ENCODE measurements at regions not wholly inside any gene's neighbourhood (a gene's known extent, or its start where the extent isn't known, plus 50 kb on each side); places are given as distances from the start of the nearest gene placed in this dataset.

GRCh38 chr6:26220145-26220970, 133.1 kb downstream of the HFE start:
- H3K4me3 ChIP-seq (ENCODE audit: low read depth, low read length) = no peak overlapping the region
- ChIA-PET CTCF (interaction anchor here (1.0 kb wide), 1 partner anchor 375 kb away, joined by 3 read pairs; no protein-coding TSS in a partner anchor), POLR2A (no interaction called here)
- no peak for DNase-seq (ENCODE audit: low read depth, low spot score)
- TF ChIP-seq, protein P1, sequence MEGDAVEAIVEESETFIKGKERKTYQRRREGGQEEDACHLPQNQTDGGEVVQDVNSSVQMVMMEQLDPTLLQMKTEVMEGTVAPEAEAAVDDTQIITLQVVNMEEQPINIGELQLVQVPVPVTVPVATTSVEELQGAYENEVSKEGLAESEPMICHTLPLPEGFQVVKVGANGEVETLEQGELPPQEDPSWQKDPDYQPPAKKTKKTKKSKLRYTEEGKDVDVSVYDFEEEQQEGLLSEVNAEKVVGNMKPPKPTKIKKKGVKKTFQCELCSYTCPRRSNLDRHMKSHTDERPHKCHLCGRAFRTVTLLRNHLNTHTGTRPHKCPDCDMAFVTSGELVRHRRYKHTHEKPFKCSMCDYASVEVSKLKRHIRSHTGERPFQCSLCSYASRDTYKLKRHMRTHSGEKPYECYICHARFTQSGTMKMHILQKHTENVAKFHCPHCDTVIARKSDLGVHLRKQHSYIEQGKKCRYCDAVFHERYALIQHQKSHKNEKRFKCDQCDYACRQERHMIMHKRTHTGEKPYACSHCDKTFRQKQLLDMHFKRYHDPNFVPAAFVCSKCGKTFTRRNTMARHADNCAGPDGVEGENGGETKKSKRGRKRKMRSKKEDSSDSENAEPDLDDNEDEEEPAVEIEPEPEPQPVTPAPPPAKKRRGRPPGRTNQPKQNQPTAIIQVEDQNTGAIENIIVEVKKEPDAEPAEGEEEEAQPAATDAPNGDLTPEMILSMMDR (IDR thresholded peaks at IDR 0.05; ENCODE audit: insufficient read depth, low read length, missing control alignments) = no peak

DNA sequence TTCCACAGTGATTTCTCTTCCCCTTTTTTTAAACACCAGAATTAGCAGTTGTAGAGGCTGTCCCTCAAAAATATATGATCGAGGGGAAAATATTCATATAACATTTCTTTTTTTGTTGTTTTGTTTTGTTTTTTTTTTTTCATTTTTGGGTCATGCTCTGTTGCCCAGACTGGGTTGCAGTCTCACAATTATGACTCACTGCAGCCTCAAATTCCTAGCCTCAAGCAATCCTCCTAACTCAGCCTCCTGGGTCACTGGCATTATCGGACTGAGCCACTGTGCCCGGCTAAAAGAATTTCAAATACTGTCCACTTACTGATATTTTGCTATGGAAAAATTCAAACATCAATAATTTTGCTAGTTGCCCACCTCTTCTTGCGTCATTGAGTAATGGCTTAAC, 134.0 kb downstream of the HFE start:
- no peak overlapping the region for H3K4me3 ChIP-seq (ENCODE audit: low read depth, low read length)
- ChIA-PET CTCF (no interaction called here), POLR2A (no interaction called here)
- TF ChIP-seq, protein P1 (IDR thresholded peaks at IDR 0.05; ENCODE audit: insufficient read depth, low read length, missing control alignments) = no peak
- no peak for DNase-seq (ENCODE audit: low read depth, low spot score)

DNA sequence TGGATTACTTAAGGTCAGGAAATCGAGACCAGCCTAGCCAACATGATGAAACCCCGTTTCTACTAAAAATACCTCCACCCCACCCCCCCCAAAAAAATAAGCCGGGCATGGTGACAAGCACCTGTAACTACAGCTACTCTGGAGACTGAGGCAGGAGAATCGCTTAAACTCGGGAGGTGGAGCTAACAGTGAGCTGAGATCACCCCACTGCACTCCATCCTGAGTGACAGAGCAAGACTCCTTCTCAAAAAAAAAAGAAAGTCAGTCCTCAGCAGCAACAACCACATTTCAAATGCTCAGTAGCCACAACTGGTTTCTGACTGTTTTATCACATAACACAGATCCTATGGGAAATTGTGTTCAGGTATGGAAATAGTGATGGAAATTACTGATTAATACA, 135.3 kb downstream of the HFE start:
- POLR2A ChIA-PET = interaction anchor here (0.6 to 3.7 kb wide), 3 partner anchors 27 to 51 kb away, joined by 4 to 29 read pairs (median 15); a partner anchor contains a TSS
- H3K4me3 ChIP-seq (ENCODE audit: low read depth, low read length) = no peak overlapping the region
- TF ChIP-seq, protein P1 (IDR thresholded peaks at IDR 0.05; ENCODE audit: insufficient read depth, low read length, missing control alignments) = no peak
- CTCF ChIA-PET = interaction anchor here (2.0 kb wide), 1 partner anchor 63 kb away, joined by 6 read pairs; a partner anchor contains a TSS
- no peak for DNase-seq (ENCODE audit: low read depth, low spot score)

DNA sequence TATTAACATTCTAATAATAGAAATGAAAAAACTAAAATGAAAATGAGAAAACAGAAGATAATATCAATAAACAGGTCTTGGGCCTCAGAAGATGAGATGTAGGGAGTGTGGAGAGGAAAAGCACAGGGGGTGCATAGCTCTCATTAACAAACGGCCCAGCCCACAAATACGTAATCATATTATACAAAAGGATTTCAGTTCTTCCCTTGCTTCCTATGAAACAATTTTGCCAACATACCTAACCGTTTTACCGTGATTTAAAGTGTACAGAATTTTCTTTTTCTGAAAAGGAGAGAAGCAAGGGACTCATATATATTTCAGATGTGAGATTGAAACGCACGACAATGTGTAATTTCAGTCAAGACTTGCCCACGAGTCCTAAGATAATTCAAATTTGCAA, 136.0 kb downstream of the HFE start:
- TF ChIP-seq, protein P1 (IDR thresholded peaks at IDR 0.05; ENCODE audit: insufficient read depth, low read length, missing control alignments) = no peak
- CTCF ChIA-PET = interaction anchor here (2.0 kb wide), 1 partner anchor 62 kb away, joined by 6 read pairs; a partner anchor contains a TSS
- no peak for DNase-seq (ENCODE audit: low read depth, low spot score)

GRCh38 chr6:26223650-26224546, 136.7 kb downstream of the HFE start:
- H3K4me3 ChIP-seq (ENCODE audit: low read depth, low read length) = peak overlapping the region; percentile 69
- TF ChIP-seq, protein P1 (IDR thresholded peaks at IDR 0.05; ENCODE audit: insufficient read depth, low read length, missing control alignments) = no peak
- DNase-seq (ENCODE audit: low read depth, low spot score) = no peak
- POLR2A ChIA-PET = interaction anchor here (0.9 to 3.7 kb wide), 9 partner anchors 8 to 923 kb away, joined by 3 to 44 read pairs (median 6); a partner anchor contains a TSS
- CTCF ChIA-PET = interaction anchor here (2.0 kb wide), 1 partner anchor 61 kb away, joined by 6 read pairs; a partner anchor contains a TSS

More for the DNA sequence above, 136.0 kb downstream of the HFE start:
- POLR2A ChIA-PET = interaction anchor here (0.6 to 3.7 kb wide), 6 partner anchors 7 to 50 kb away, joined by 4 to 44 read pairs (median 21); a partner anchor contains a TSS
- peak overlapping the region; percentile 69 for H3K4me3 ChIP-seq (ENCODE audit: low read depth, low read length)
